Suprapubic skin (tissue), 4 donors: ENCODE measurements at regions not wholly inside any gene's neighbourhood (a gene's known extent, or its start where the extent isn't known, plus 50 kb on each side); places are given as distances from the start of the nearest gene placed in this dataset.

Experiments
- DNase-seq, 2 donors: peaks; one replicate each; pipeline ENCODE4 v3.0.0-alpha.2; 2019; ENCODE audit warnings: low spot score in 2 of 2
- H3K27ac ChIP-seq: fragments of 200-600 bp; sonication (generic); one replicate; pipeline ENCODE4 v1.5.1; 2019
- H3K27me3 ChIP-seq: fragments of 200-600 bp; sonication (generic); one replicate; pipeline ENCODE4 v1.5.1; 2019
- H3K36me3 ChIP-seq: fragments of 200-600 bp; sonication (generic); one replicate; pipeline ENCODE4 v1.5.1; 2019
- H3K4me1 ChIP-seq: fragments of 200-600 bp; sonication (generic); one replicate; pipeline ENCODE4 v1.5.1; 2019
- H3K4me3 ChIP-seq: fragments of 200-600 bp; sonication (generic); one replicate; pipeline ENCODE4 v1.5.1; 2019; ENCODE audit warnings: mild to moderate bottlenecking
- H3K9me3 ChIP-seq: fragments of 200-600 bp; sonication (generic); one replicate; pipeline ENCODE4 v1.5.1; 2019
- EP300 ChIP-seq: sonication (generic); formaldehyde crosslinking; IDR thresholded peaks from one replicate; pipeline ENCODE4 v1.6.1; 2017; ENCODE audit warnings: antibody characterized with exemption
- POLR2A ChIP-seq, 2 donors: fragments of 450-650 bp; IDR thresholded peaks; one replicate each; pipeline ENCODE4 v1.6.1; 2017; ENCODE audit warnings: antibody characterized with exemption in 2 of 2, mild to moderate bottlenecking in 2 of 2, moderate library complexity in 2 of 2
- POLR2AphosphoS5 ChIP-seq, 3 donors: sonication (generic); formaldehyde crosslinking; IDR thresholded peaks; one replicate each; pipeline ENCODE4 v1.6.1; 2017; ENCODE audit warnings: antibody characterized with exemption in 3 of 3
- WGBS: methylation state at CpG from one replicate; pipeline ENCODE4 v1.1.5; 2018; 5-methylcytosine and 5-hydroxymethylcytosine counted together
- TF ChIP-seq, protein P1 (sequence below), 2 donors: fragments of 200-600 bp in 1 of 2; fragments of 450-650 bp in 1 of 2; sonication (generic) in 1 of 2; IDR thresholded peaks; one replicate each; pipeline ENCODE4 v1.5.1; 2016 to 2019; ENCODE audit warnings: antibody characterized with exemption in 2 of 2, mild to moderate bottlenecking in 1 of 2, moderate library complexity in 1 of 2

DNA sequence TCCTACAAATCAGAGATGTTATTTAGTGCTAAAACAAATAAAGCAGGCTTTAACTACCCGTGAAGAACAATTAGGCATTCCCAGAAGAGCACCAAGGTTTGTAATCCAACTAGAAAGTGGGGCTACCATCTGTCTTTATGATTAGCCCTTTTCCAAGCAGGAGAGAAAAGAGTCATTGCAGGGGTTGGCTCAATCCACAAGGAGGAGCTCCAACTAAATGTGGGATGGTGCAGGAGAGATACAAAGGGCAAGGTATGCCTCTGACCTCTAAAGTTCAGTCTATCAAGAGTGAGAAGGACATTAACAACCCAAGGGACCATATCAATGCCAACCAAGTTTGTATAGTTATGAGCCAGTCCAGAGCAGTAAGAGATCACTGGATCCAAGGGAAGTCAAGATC lies 382.7 kb upstream of the DUSP10 start:
- 56% methylated on average over 1 of the region's 1 CpG for whole genome bisulfite sequencing
- Histone ChIP-seq H3K9me3 (no peaks in the 10 kb centered on the region), H3K4me3 (no peak overlapping the region), H3K36me3 (no peaks in the 10 kb centered on the region), H3K27me3 (no peaks in the 10 kb centered on the region), H3K27ac (no peak overlapping the region), H3K4me1 (no peaks in the 10 kb centered on the region)
- no peak for DNase-seq
- TF ChIP-seq, protein P1, sequence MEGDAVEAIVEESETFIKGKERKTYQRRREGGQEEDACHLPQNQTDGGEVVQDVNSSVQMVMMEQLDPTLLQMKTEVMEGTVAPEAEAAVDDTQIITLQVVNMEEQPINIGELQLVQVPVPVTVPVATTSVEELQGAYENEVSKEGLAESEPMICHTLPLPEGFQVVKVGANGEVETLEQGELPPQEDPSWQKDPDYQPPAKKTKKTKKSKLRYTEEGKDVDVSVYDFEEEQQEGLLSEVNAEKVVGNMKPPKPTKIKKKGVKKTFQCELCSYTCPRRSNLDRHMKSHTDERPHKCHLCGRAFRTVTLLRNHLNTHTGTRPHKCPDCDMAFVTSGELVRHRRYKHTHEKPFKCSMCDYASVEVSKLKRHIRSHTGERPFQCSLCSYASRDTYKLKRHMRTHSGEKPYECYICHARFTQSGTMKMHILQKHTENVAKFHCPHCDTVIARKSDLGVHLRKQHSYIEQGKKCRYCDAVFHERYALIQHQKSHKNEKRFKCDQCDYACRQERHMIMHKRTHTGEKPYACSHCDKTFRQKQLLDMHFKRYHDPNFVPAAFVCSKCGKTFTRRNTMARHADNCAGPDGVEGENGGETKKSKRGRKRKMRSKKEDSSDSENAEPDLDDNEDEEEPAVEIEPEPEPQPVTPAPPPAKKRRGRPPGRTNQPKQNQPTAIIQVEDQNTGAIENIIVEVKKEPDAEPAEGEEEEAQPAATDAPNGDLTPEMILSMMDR (IDR thresholded peaks at IDR 0.05), result peak in 1 of 2 donors; percentile 9
- no peak for TF ChIP-seq POLR2AphosphoS5 (IDR thresholded peaks at IDR 0.05)

DNA sequence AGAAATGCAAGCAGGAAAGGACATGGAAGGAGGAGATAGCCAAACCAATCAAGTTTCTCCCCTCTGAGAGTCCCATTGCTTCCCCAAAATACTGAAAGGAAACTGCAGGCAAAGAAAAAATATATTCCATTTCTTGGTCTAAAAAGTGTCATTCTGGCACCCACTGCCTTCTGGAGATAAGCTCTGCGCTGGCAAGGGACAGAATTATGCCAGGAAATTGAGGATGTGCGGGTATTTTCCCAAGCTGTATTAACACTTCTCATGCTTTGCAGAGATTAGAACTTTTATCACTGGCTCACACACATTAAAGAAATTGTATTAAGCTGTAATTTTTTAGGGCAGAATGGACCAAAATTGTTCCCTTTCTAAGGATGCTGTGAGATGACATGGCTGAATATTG lies 381.2 kb upstream of the DUSP10 start:
- 79% methylated on average over 2 of the region's 2 CpGs for WGBS
- Histone ChIP-seq H3K4me1 (no peaks in the 10 kb centered on the region), H3K9me3 (no peaks in the 10 kb centered on the region), H3K27me3 (no peaks in the 10 kb centered on the region), H3K4me3 (no peak overlapping the region), H3K36me3 (no peaks in the 10 kb centered on the region), H3K27ac (no peak overlapping the region)
- TF ChIP-seq, protein P1 (IDR thresholded peaks at IDR 0.05), result no peak
- TF ChIP-seq POLR2AphosphoS5 (IDR thresholded peaks at IDR 0.05), result no peak
- TF ChIP-seq POLR2A (IDR thresholded peaks at IDR 0.05), result no peak
- no peak for TF ChIP-seq EP300
- DNase-seq, result no peak

DNA sequence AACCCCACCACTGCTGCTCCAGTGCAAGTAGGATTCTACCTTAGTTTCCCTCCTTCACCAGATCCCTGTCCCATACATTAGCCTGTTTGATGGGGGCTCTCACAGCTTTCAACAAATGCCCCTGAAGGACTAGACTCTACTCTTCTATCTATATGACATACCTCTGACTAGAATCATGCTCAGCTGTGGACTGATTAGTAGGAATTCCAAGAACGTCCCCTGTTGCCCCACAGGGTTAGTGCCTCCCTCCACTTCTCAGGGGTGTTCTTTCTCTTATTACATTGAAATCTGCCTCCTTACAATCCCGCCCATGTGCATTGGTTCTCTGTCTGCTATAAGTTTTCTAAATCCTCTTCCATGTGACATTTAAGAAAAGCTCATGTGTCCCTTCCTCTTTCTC lies 375.9 kb upstream of the DUSP10 start:
- no peak overlapping the region for H3K4me3 ChIP-seq
- whole genome bisulfite sequencing, result 65% methylated on average over 2 of the region's 2 CpGs
- H3K9me3 ChIP-seq, result no peaks in the 10 kb centered on the region
- H3K27ac ChIP-seq, result no peak overlapping the region
- no peaks in the 10 kb centered on the region for H3K4me1 ChIP-seq
- H3K27me3 ChIP-seq, result no peaks in the 10 kb centered on the region
- TF ChIP-seq POLR2A (IDR thresholded peaks at IDR 0.05) (no peak), POLR2AphosphoS5 (IDR thresholded peaks at IDR 0.05) (no peak), EP300 (no peak)
- TF ChIP-seq, protein P1 (IDR thresholded peaks at IDR 0.05), result no peak
- H3K36me3 ChIP-seq, result no peaks in the 10 kb centered on the region
- no peak for DNase-seq

DNA sequence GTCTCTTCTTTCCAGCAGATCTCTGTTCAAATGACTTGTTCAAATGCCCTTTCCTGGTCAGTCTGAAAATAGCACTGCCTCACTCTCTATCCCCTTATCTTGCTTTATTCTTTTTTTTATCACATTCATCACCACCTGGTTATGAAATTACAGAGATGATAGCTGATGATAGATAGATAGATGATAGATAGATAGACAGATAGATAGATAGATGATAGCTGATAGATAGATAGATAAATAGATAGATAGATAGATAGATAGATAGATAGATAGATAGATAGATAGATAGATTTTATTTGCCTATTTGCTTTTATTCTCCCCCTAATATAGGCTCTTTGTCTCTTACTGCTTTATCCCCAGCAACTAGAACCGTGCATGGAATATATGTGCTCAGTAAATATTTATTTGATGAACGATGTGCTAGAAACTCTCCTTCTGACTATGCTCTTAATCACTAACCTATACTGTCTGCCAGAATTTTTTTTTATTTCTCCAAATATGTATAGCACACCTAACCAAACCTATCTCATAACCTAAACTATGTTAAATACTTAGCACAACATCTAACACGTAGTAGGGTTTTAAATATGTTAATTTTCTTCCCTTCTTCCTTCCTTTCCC lies 372.8 kb upstream of the DUSP10 start:
- Histone ChIP-seq H3K27ac (no peak overlapping the region), H3K36me3 (no peaks in the 10 kb centered on the region), H3K4me1 (no peaks in the 10 kb centered on the region), H3K27me3 (no peaks in the 10 kb centered on the region), H3K4me3 (no peak overlapping the region), H3K9me3 (no peaks in the 10 kb centered on the region)
- TF ChIP-seq EP300 (no peak), POLR2AphosphoS5 (IDR thresholded peaks at IDR 0.05) (no peak), POLR2A (IDR thresholded peaks at IDR 0.05) (no peak)
- TF ChIP-seq, protein P1 (IDR thresholded peaks at IDR 0.05), result no peak
- no peak for DNase-seq
- 86% methylated on average over 3 of the region's 3 CpGs for WGBS

DNA sequence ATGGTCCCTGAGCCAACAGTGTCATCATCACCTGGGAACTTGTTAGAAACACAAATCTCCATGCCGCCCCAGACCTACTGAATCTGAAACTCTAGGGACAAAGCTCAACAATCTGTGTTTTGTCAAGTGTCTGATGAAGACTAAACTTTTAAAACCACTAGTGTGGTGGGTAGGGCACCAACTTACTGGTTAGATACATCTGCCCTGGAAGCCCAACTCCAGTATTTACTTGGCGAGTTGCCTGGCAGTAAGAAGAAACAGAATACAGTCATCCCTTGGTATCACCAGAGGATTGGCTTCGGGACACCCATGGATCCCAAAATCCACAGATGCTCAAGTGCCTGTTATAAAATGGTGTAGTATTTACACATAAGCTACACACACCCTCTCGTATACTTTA lies 367.9 kb upstream of the DUSP10 start:
- H3K4me1 ChIP-seq, result no peaks in the 10 kb centered on the region
- 80% methylated on average over 4 of the region's 4 CpGs for WGBS
- TF ChIP-seq, protein P1 (IDR thresholded peaks at IDR 0.05), result no peak
- TF ChIP-seq EP300, result no peak
- no peak for TF ChIP-seq POLR2A (IDR thresholded peaks at IDR 0.05)
- no peak for TF ChIP-seq POLR2AphosphoS5 (IDR thresholded peaks at IDR 0.05)

More for the DNA sequence above, 367.9 kb upstream of the DUSP10 start:
- no peak for DNase-seq
- Histone ChIP-seq H3K36me3 (no peaks in the 10 kb centered on the region), H3K27ac (no peak overlapping the region), H3K27me3 (no peaks in the 10 kb centered on the region), H3K4me3 (no peak overlapping the region), H3K9me3 (no peaks in the 10 kb centered on the region)
